PFSK-1 (cell line): ENCODE measurements at regions not wholly inside any gene's neighbourhood (a gene's known extent, or its start where the extent isn't known, plus 50 kb on each side); places are given as distances from the start of the nearest gene placed in this dataset.

Experiments used
- POLR2AphosphoS5 ChIP-seq: IDR thresholded peaks from 2 replicates; pipeline ENCODE4 v1.6.1; 2012; ENCODE audit warnings: low read depth, mild to moderate bottlenecking, control low read depth, low read length, moderate library complexity
- SIN3A ChIP-seq: IDR thresholded peaks from 2 replicates; pipeline ENCODE4 v1.6.1; 2012; ENCODE audit warnings: mild to moderate bottlenecking, low read length, moderate library complexity, borderline replicate concordance; ENCODE audit not compliant: insufficient read depth

DNA sequence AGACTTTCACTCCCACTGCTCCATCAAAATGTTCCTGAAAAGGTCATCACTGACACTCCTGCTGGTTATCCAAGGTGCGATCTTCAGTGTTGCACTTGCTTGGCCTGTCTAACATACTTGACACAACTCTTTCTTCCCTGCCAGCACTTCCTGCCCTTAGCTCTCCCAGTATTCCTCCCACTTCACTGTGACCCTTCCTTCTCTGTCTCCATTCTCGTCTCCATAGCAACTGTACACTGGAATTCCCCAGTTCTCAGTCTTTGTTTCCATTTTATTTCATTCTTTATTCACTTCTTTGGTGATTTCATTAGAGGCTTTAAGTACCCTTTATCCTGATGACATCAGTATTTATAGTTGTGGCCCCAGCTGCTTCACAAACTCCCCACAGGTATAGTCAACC is 333.0 kb downstream of the IRS1 start:
- TF ChIP-seq SIN3A (no peak), POLR2AphosphoS5 (no peak)
